ENCODE measurements at regions not wholly inside any gene's neighbourhood (a gene's known extent, or its start where the extent isn't known, plus 50 kb on each side); places are given as distances from the start of the nearest gene placed in this dataset.
"Not testable (repeated sequence)": the region's sequence is repeated elsewhere in the genome, so short reads cannot be mapped to it uniquely, and the experiment has no call there.

DNA sequence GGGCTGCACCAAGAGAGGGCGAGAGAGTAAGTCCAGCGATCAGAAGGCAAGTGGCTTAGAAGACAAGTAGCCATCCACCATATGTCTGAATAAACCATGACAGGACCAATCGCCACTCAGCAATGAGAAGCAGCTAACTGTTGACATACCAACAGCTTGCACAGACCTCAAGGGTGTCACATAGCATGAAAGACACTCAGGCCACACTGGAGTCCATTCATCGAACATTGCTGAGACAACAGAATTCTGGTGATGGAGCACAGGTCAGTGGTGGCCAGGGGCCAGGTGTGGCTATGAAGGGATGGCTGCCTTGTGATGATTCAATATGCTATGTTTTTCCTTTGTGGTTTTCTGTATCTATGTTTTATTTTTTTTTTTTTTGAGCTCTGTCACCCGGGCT lies 236.2 kb upstream of the FRG2C start:
- H3K4me2 ChIP-seq (ENCODE audit: control insufficient read depth, insufficient read depth); RAD21 ChIA-PET (ENCODE audit: unreplicated experiment); H3K79me2 ChIP-seq (ENCODE audit: control insufficient read depth, insufficient read depth, low read length); H3K9ac ChIP-seq (ENCODE audit: control insufficient read depth, insufficient read depth, low read length); ATAC-seq; BruUV-seq (replicated peaks); H3K9me3 ChIP-seq (replicated peaks; ENCODE audit: control insufficient read depth, insufficient read depth, low read length); DNase-seq (ENCODE audit: low read depth, low spot score); H2AFZ ChIP-seq (ENCODE audit: control insufficient read depth, low read depth, low read length); H3K4me3 ChIP-seq; H3K27ac ChIP-seq (ENCODE audit: control insufficient read depth, insufficient read depth); H4K20me1 ChIP-seq (ENCODE audit: control insufficient read depth, insufficient read depth); POLR2A ChIA-PET; FAIRE-seq; H3K27me3 ChIP-seq (replicated peaks in 1 of 2; ENCODE audit: control insufficient read depth in 2 of 2, insufficient read depth in 2 of 2, low read length in 1 of 2); H3K36me3 ChIP-seq (ENCODE audit: control insufficient read depth in 2 of 2, insufficient read depth in 2 of 2, low read length in 1 of 2); H3K4me1 ChIP-seq (ENCODE audit: control insufficient read depth, insufficient read depth, low read length); in situ Hi-C loops (cut with MboI); SMC1A ChIA-PET (ENCODE audit: uncharacterized antibody, unreplicated experiment): not testable (repeated sequence)
- intact Hi-C loops (cut with micrococcal nuclease; ENCODE audit: unreplicated experiment), result loop anchor here (2.0 to 10.0 kb wide), 2 partner anchors 65 to 173 kb away; no protein-coding TSS in a partner anchor
- WGBS (ENCODE audit: insufficient coverage, insufficient replicate concordance, low lambda C conversion rate, missing lambda C conversion rate), result 97% methylated on average over 4 of the region's 5 CpGs
- CTCF ChIA-PET, result interaction anchor here (0.7 kb wide), 1 partner anchor 52 kb away, joined by 4 read pairs; no protein-coding TSS in a partner anchor

- H3K4me2 ChIP-seq (ENCODE audit: control insufficient read depth, insufficient read depth); in situ Hi-C loops (cut with MboI); H3K36me3 ChIP-seq (ENCODE audit: control insufficient read depth in 2 of 2, insufficient read depth in 2 of 2, low read length in 1 of 2); H3K4me3 ChIP-seq; POLR2A ChIA-PET; H3K27me3 ChIP-seq (replicated peaks in 1 of 2; ENCODE audit: control insufficient read depth in 2 of 2, insufficient read depth in 2 of 2, low read length in 1 of 2); BruUV-seq (replicated peaks); FAIRE-seq; H3K27ac ChIP-seq (ENCODE audit: control insufficient read depth, insufficient read depth); H4K20me1 ChIP-seq (ENCODE audit: control insufficient read depth, insufficient read depth); H3K79me2 ChIP-seq (ENCODE audit: control insufficient read depth, insufficient read depth, low read length); DNase-seq (ENCODE audit: low read depth, low spot score); RAD21 ChIA-PET (ENCODE audit: unreplicated experiment); H3K9me3 ChIP-seq (replicated peaks; ENCODE audit: control insufficient read depth, insufficient read depth, low read length); H3K4me1 ChIP-seq (ENCODE audit: control insufficient read depth, insufficient read depth, low read length); H2AFZ ChIP-seq (ENCODE audit: control insufficient read depth, low read depth, low read length); ATAC-seq; H3K9ac ChIP-seq (ENCODE audit: control insufficient read depth, insufficient read depth, low read length): not testable (repeated sequence)
- ChIA-PET SMC1A (ENCODE audit: uncharacterized antibody, unreplicated experiment) (interaction anchor here (0.9 kb wide), 1 partner anchor 73 kb away, joined by 3 read pairs; no protein-coding TSS in a partner anchor), CTCF (interaction anchor here (0.7 to 1.7 kb wide), 10 partner anchors 10 to 289 kb away, joined by 3 to 7 read pairs (median 4); no protein-coding TSS in a partner anchor)
- 67% methylated on average over 9 of the region's 9 CpGs for WGBS (ENCODE audit: insufficient coverage, insufficient replicate concordance, low lambda C conversion rate, missing lambda C conversion rate)
- TF ChIP-seq, protein P1, sequence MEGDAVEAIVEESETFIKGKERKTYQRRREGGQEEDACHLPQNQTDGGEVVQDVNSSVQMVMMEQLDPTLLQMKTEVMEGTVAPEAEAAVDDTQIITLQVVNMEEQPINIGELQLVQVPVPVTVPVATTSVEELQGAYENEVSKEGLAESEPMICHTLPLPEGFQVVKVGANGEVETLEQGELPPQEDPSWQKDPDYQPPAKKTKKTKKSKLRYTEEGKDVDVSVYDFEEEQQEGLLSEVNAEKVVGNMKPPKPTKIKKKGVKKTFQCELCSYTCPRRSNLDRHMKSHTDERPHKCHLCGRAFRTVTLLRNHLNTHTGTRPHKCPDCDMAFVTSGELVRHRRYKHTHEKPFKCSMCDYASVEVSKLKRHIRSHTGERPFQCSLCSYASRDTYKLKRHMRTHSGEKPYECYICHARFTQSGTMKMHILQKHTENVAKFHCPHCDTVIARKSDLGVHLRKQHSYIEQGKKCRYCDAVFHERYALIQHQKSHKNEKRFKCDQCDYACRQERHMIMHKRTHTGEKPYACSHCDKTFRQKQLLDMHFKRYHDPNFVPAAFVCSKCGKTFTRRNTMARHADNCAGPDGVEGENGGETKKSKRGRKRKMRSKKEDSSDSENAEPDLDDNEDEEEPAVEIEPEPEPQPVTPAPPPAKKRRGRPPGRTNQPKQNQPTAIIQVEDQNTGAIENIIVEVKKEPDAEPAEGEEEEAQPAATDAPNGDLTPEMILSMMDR (IDR thresholded peaks at IDR 0.05 in 2 of 3, conservative IDR thresholded peaks at IDR 0.05 in 1 of 3; ENCODE audit: control insufficient read depth in 2 of 3, extremely low read depth in 1 of 3, insufficient read depth in 1 of 3, low read depth in 3 of 3, low read length in 3 of 3), result peak; percentile 50 to 67 (median 54)
- 0 out of 2 replicates have a peak, but pooled peaks have one; percentile 14 for TF ChIP-seq PAX5 (IDR thresholded peaks at IDR 0.05; ENCODE audit: borderline replicate concordance, low read depth, low read length)
- TF ChIP-seq RUNX3 (IDR thresholded peaks at IDR 0.05; ENCODE audit: low read length), result 0 out of 2 replicates have a peak, but pooled peaks have one; percentile 47
- TF ChIP-seq RAD21 (IDR thresholded peaks at IDR 0.05; ENCODE audit: insufficient read depth, low read depth, low read length), result peak; percentile 59
- intact Hi-C loops (cut with micrococcal nuclease; ENCODE audit: unreplicated experiment), result loop anchor here (1.0 to 10.0 kb wide), 4 partner anchors 67 to 245 kb away; no protein-coding TSS in a partner anchor
Observed at GRCh38 chr3:75429561-75430220, 234.4 kb upstream of the FRG2C start.

- SMC1A ChIA-PET (ENCODE audit: uncharacterized antibody, unreplicated experiment); DNase-seq (ENCODE audit: low read depth, low spot score): not testable (repeated sequence)
- intact Hi-C loops (cut with micrococcal nuclease; ENCODE audit: unreplicated experiment), result loop anchor here (10.0 kb wide), 1 partner anchor 246 kb away; no protein-coding TSS in a partner anchor
Observed at GRCh38 chr3:75430406-75430805, 233.7 kb upstream of the FRG2C start.

More at GRCh38 chr3:75430406-75430805, 233.7 kb upstream of the FRG2C start:
- H3K36me3 ChIP-seq (ENCODE audit: control insufficient read depth in 2 of 2, insufficient read depth in 2 of 2, low read length in 1 of 2); H3K4me3 ChIP-seq; in situ Hi-C loops (cut with MboI); H3K27me3 ChIP-seq (replicated peaks in 1 of 2; ENCODE audit: control insufficient read depth in 2 of 2, insufficient read depth in 2 of 2, low read length in 1 of 2); H3K4me1 ChIP-seq (ENCODE audit: control insufficient read depth, insufficient read depth, low read length); H3K9ac ChIP-seq (ENCODE audit: control insufficient read depth, insufficient read depth, low read length); H2AFZ ChIP-seq (ENCODE audit: control insufficient read depth, low read depth, low read length); H3K27ac ChIP-seq (ENCODE audit: control insufficient read depth, insufficient read depth); BruUV-seq (replicated peaks); H3K4me2 ChIP-seq (ENCODE audit: control insufficient read depth, insufficient read depth); ATAC-seq; RAD21 ChIA-PET (ENCODE audit: unreplicated experiment); H3K79me2 ChIP-seq (ENCODE audit: control insufficient read depth, insufficient read depth, low read length); H3K9me3 ChIP-seq (replicated peaks; ENCODE audit: control insufficient read depth, insufficient read depth, low read length); H4K20me1 ChIP-seq (ENCODE audit: control insufficient read depth, insufficient read depth); POLR2A ChIA-PET; FAIRE-seq: not testable (repeated sequence)
- WGBS (ENCODE audit: insufficient coverage, insufficient replicate concordance, low lambda C conversion rate, missing lambda C conversion rate), result 86% methylated on average over 7 of the region's 7 CpGs
- CTCF ChIA-PET, result interaction anchor here (0.8 to 1.7 kb wide), 7 partner anchors 11 to 561 kb away, joined by 3 to 7 read pairs (median 4); no protein-coding TSS in a partner anchor

Data from GM12878 (cell line).